PC-9 (cell line): ENCODE measurements at regions not wholly inside any gene's neighbourhood (a gene's known extent, or its start where the extent isn't known, plus 50 kb on each side); places are given as distances from the start of the nearest gene placed in this dataset.

Experiments used
- BruUV-seq: library from RNA; stranded (reverse); fragments of 400-500 nt; replicated peaks from 2 replicates; lab custom pipeline; 2021; lab: Mats Ljungman, UMichigan
- CTCF ChIA-PET: fragments of 300-600 bp; sonication (Branson Sonifier 250); formaldehyde crosslinking; loops from one replicate; lab custom pipeline; 2022; ENCODE audit warnings: antibody characterized with exemption; lab: Charles Lee
- POLR2A ChIA-PET: fragments of 300-600 bp; sonication (Branson Sonifier 250); formaldehyde crosslinking; loops from one replicate; lab custom pipeline; 2022; ENCODE audit warnings: antibody characterized with exemption; ENCODE audit not compliant: unreplicated experiment; lab: Charles Lee
- DNase-seq, 2 experiments: peaks; one replicate each; pipeline versions ENCODE4 v3.0.0 to v3.0.0-alpha.2; 2015 to 2022; ENCODE audit warnings: mixed read lengths in 1 of 2
- H2AFZ ChIP-seq: fragments of 200-600 bp; sonication (generic); 2 replicates; pipeline ENCODE4 v1.8.1; 2017; ENCODE audit warnings: antibody characterized with exemption
- H3F3A ChIP-seq: fragments of 200-600 bp; sonication (generic); 2 replicates; pipeline ENCODE4 v1.8.1; 2017; ENCODE audit warnings: antibody characterized with exemption, mild to moderate bottlenecking, low read depth; ENCODE audit not compliant: insufficient read depth
- H3K27ac ChIP-seq: fragments of 200-600 bp; sonication (generic); 2 replicates; pipeline ENCODE4 v1.6.1; 2016; ENCODE audit warnings: mixed run types
- H3K27me3 ChIP-seq: fragments of 200-600 bp; sonication (generic); 2 replicates; pipeline ENCODE4 v1.6.1; 2016; ENCODE audit warnings: low read depth, mixed run types; ENCODE audit not compliant: insufficient read depth
- H3K36me3 ChIP-seq: fragments of 200-600 bp; sonication (generic); 2 replicates; pipeline ENCODE4 v1.6.1; 2016; ENCODE audit warnings: low read depth, mixed run types
- H3K4me1 ChIP-seq: fragments of 200-600 bp; sonication (generic); replicated peaks from 2 replicates; pipeline ENCODE4 v1.6.1; 2016; ENCODE audit warnings: mixed run types; ENCODE audit not compliant: insufficient read depth
- H3K4me2 ChIP-seq: fragments of 200-600 bp; sonication (generic); 2 replicates; pipeline ENCODE4 v1.6.1; 2017; ENCODE audit warnings: mixed run types
- H3K4me3 ChIP-seq: fragments of 200-600 bp; sonication (generic); 2 replicates; pipeline ENCODE4 v1.6.1; 2016; ENCODE audit warnings: mixed run types
- H3K79me2 ChIP-seq: fragments of 200-600 bp; sonication (generic); 2 replicates; pipeline ENCODE4 v1.6.1; 2017; ENCODE audit warnings: low read depth, mixed run types
- H3K9me2 ChIP-seq: fragments of 200-600 bp; sonication (generic); 2 replicates; pipeline ENCODE4 v1.8.1; 2017; ENCODE audit warnings: mild to moderate bottlenecking; ENCODE audit not compliant: insufficient read depth
- H3K9me3 ChIP-seq: fragments of 200-600 bp; sonication (generic); 2 replicates; pipeline ENCODE4 v1.8.1; 2016; ENCODE audit warnings: low read depth; ENCODE audit not compliant: insufficient read depth
- H4K20me1 ChIP-seq: fragments of 200-600 bp; sonication (generic); 2 replicates; pipeline ENCODE4 v1.8.1; 2017; ENCODE audit not compliant: insufficient read depth
- CTCF ChIP-seq: fragments of 200-600 bp; sonication (generic); conservative IDR thresholded peaks from 2 replicates; pipeline ENCODE4 v1.6.1; 2017; ENCODE audit warnings: mixed run types, antibody characterized with exemption, mild to moderate bottlenecking, moderate library complexity
- EZH2 ChIP-seq: fragments of 200-600 bp; sonication (generic); IDR thresholded peaks from 2 replicates; pipeline ENCODE4 v1.8.0; 2017; ENCODE audit warnings: antibody characterized with exemption, low read depth
- intact Hi-C: fragments of 100-400 bp; cut with micrococcal nuclease; formaldehyde crosslinking; loops from one replicate; pipeline ENCODE4 v1.10.0; 2022; ENCODE audit not compliant: unreplicated experiment

GRCh38 chr1:99532276-99532580 lies 113.7 kb upstream of the PALMD start:
- no peak for TF ChIP-seq CTCF
- no peak overlapping the region for H3K4me2 ChIP-seq
- no peak overlapping the region for H3K27ac ChIP-seq
- H4K20me1 ChIP-seq, result no peaks in the 10 kb centered on the region
- ChIA-PET POLR2A (no interaction called here), CTCF (no interaction called here)
- H3K4me3 ChIP-seq, result no peak overlapping the region
- intact Hi-C loops, result no loop called here
- no peak for DNase-seq
- H3K79me2 ChIP-seq, result no peaks in the 10 kb centered on the region
- no peaks in the 10 kb centered on the region for H3K27me3 ChIP-seq
- no peaks in the 10 kb centered on the region for H3F3A ChIP-seq
- no TSS peak for BruUV-seq
- H3K9me3 ChIP-seq, result no peaks in the 10 kb centered on the region
- H3K4me1 ChIP-seq, result peaks cover 4% of the 10 kb centered on the region; the same call in 1 of the 2 replicates
- H2AFZ ChIP-seq, result 0 out of 2 replicates have a peak overlapping the region, but pooled peaks have one; percentile 9
- H3K36me3 ChIP-seq, result no peaks in the 10 kb centered on the region
- no peaks in the 10 kb centered on the region for H3K9me2 ChIP-seq

GRCh38 chr1:99533909-99534637 lies 111.8 kb upstream of the PALMD start:
- ChIA-PET CTCF (no interaction called here), POLR2A (no interaction called here)
- Histone ChIP-seq H4K20me1 (no peaks in the 10 kb centered on the region), H3K79me2 (no peaks in the 10 kb centered on the region), H3F3A (no peaks in the 10 kb centered on the region), H3K27me3 (no peaks in the 10 kb centered on the region), H3K4me1 (peaks cover 7% of the 10 kb centered on the region; the same call in 1 of the 2 replicates), H3K36me3 (no peaks in the 10 kb centered on the region), H3K4me2 (peak overlapping the region; percentile 13), H3K9me2 (no peaks in the 10 kb centered on the region), H3K27ac (no peak overlapping the region), H2AFZ (peak overlapping the region; percentile 49), H3K4me3 (no peak overlapping the region), H3K9me3 (no peaks in the 10 kb centered on the region; the same call in 1 of the 2 replicates)
- DNase-seq, result no peak
- no peak for TF ChIP-seq EZH2
- intact Hi-C loops, result no loop called here
- BruUV-seq, result no TSS peak

- no peaks in the 10 kb centered on the region for H3K79me2 ChIP-seq
- no peaks in the 10 kb centered on the region for H3F3A ChIP-seq
- POLR2A ChIA-PET, result no interaction called here
- intact Hi-C loops, result no loop called here
- H3K9me3 ChIP-seq, result no peaks in the 10 kb centered on the region; the same call in 1 of the 2 replicates
- H4K20me1 ChIP-seq, result no peaks in the 10 kb centered on the region
- peak in 1 of 2 experiments; percentile 67 for DNase-seq
- no peaks in the 10 kb centered on the region for H3K36me3 ChIP-seq
- H3K4me3 ChIP-seq, result no peak overlapping the region
- peak overlapping the region; percentile 13 for H3K4me2 ChIP-seq
- CTCF ChIA-PET, result no interaction called here
- H3K27ac ChIP-seq, result no peak overlapping the region
- TF ChIP-seq CTCF (no peak), EZH2 (no peak)
- peaks cover 7% of the 10 kb centered on the region; the same call in 1 of the 2 replicates for H3K4me1 ChIP-seq
- no TSS peak for BruUV-seq
- no peaks in the 10 kb centered on the region for H3K9me2 ChIP-seq
- H2AFZ ChIP-seq, result peak overlapping the region; percentile 49
- H3K27me3 ChIP-seq, result no peaks in the 10 kb centered on the region
These were observed 111.3 kb upstream of the PALMD start for GRCh38 chr1:99534638-99534930.
